Heart left ventricle (tissue), 16 donors: ENCODE measurements at regions not wholly inside any gene's neighbourhood (a gene's known extent, or its start where the extent isn't known, plus 50 kb on each side); places are given as distances from the start of the nearest gene placed in this dataset.
A peak's percentile ranks its signal among the peaks of the same experiment; 100 is the strongest.

Source experiments
- ATAC-seq, 4 donors: fragments of 200-7000 bp; cut with Tn5 transposase; one replicate each; pipeline ENCODE4 v1.9.1; 2020 to 2022; ENCODE audit warnings: moderate library complexity in 4 of 4, mild to moderate bottlenecking in 3 of 4, moderate number of reproducible peaks in 1 of 4
- DNase-seq, 5 donors: peaks; one replicate each; pipeline ENCODE4 v3.0.0-alpha.2; 2020
- H3K27ac ChIP-seq, 12 donors: fragments of 200-600 bp; sonication (generic) in 4 of 12; one replicate each; pipeline versions ENCODE4 v1.5.0 to v1.8.0; 2016 to 2022; ENCODE audit warnings: mild to moderate bottlenecking in 2 of 12
- H3K27me3 ChIP-seq, 9 donors: fragments of 200-600 bp; sonication (generic) in 2 of 9; one replicate each; pipeline versions ENCODE4 v1.5.1 to v1.8.0; 2016 to 2022; ENCODE audit warnings: mild to moderate bottlenecking in 3 of 9
- H3K36me3 ChIP-seq, 9 donors: fragments of 200-600 bp; sonication (generic) in 2 of 9; one replicate each; pipeline versions ENCODE4 v1.5.0 to v1.8.0; 2018 to 2022; ENCODE audit warnings: mild to moderate bottlenecking in 2 of 9
- H3K4me1 ChIP-seq, 12 donors: fragments of 200-600 bp; sonication (generic) in 4 of 12; one replicate each; pipeline versions ENCODE4 v1.5.0 to v1.8.0; 2016 to 2022; ENCODE audit warnings: mild to moderate bottlenecking in 3 of 12
- H3K4me3 ChIP-seq, 12 donors: fragments of 200-600 bp; sonication (generic) in 4 of 12; one replicate each; pipeline versions ENCODE4 v1.5.0 to v1.8.0; 2017 to 2022; ENCODE audit warnings: mild to moderate bottlenecking in 9 of 12, moderate library complexity in 4 of 12
- H3K9me3 ChIP-seq, 12 donors: fragments of 200-600 bp; sonication (generic) in 4 of 12; one replicate each; pipeline versions ENCODE4 v1.5.0 to v1.8.0; 2016 to 2022; ENCODE audit warnings: mild to moderate bottlenecking in 1 of 12
- CTCF ChIP-seq, 12 donors: fragments of 200-600 bp; sonication (generic) in 4 of 12; IDR thresholded peaks; one replicate each; pipeline versions ENCODE4 v1.5.0 to v1.8.0; 2018 to 2022; ENCODE audit warnings: antibody characterized with exemption in 12 of 12, mild to moderate bottlenecking in 5 of 12
- POLR2A ChIP-seq, 2 donors: fragments of 450-650 bp; IDR thresholded peaks; one replicate each; pipeline ENCODE4 v1.6.1; 2017; ENCODE audit warnings: antibody characterized with exemption in 2 of 2, mild to moderate bottlenecking in 2 of 2, moderate library complexity in 2 of 2
- WGBS, 4 donors: extraction: QIAGEN DNeasy Blood & Tissue Kit in 2 of 4; methylation state at CpG; one replicate each; pipeline versions ENCODE4 v1.1.5 to v1.1.7; 2013 to 2018; 5-methylcytosine and 5-hydroxymethylcytosine counted together
- intact Hi-C, 10 donors: fragments of 100-400 bp; cut with DNase I; formaldehyde crosslinking; loops; one replicate each; pipeline versions ENCODE4 v1.11.1 to v1.14.2; 2022
- donor health status: ischemic (EF 13 %, LVEDD 7.1; RV severe dilation, severe dysfunction).
- donor health status: healthy with polysubstance abuse.
- donor health status: DM: no; HTN: yes; CAD: no.
- donor health status: DM: no; HTN: no; CAD: no.
- donor health status: ischemic (EF 25% LVEDD 6.9; RV normal size, moderate dysfunction).
- donor health status: ischemic (EF 25% LVEDD 5.7; RV mildly dilated, moderate dysfunction).
- donor health status: healthy.
- donor health status: DM: yes; HTN: yes; CAD: no.
- donor health status: ischemic (EF 35%, LVEDD 5.7; RV mildly dilated, moderate dysfunction).
- donor health status: nonischemic (EF 11% LVEDD 7.7; RV severe dilation, severe dysfunction).
- donor health status: DM: yes; HTN: yes; CAD: no.
- donor health status: PGD.
- donor health status: ischemic (EF 29% LVEDD 5.4; RV normal size, mild dysfunction).
- donor health status: nonischemic (EF 23%, LVEDD 6.1; RV moderate dilation, normal function).

- no peak for TF ChIP-seq POLR2A (IDR thresholded peaks at IDR 0.05)
- H3K4me3 ChIP-seq, result peak overlapping the region in 7 of 12 donors; percentile 4 to 53 (median 38)
- peaks cover 0 to 72% (median 31%) of the 10 kb centered on the region in 12 donors for H3K4me1 ChIP-seq
- peak; percentile 17 to 62 (median 56) for ATAC-seq
- H3K36me3 ChIP-seq, result no peaks in the 10 kb centered on the region
- DNase-seq, result peak in 1 of 5 donors; percentile 26
- 46 to 52% (median 49%) methylated on average over 8 of the region's 8 CpGs for WGBS, 4 donors
- H3K27me3 ChIP-seq, result no peaks in the 10 kb centered on the region
- intact Hi-C loops, result loop anchor here in 8 of 10 donors (5.0 to 10.0 kb wide), 9 partner anchors 76 to 479 kb away; partner anchors contain the start of gene CELF2 (in 2 of the 8)
- peaks cover 0 to under 1% (median 0%) of the 10 kb centered on the region in 12 donors for H3K9me3 ChIP-seq
- H3K27ac ChIP-seq, result peak overlapping the region; percentile 58 to 91 (median 81)
Measured at GRCh38 chr10:10796061-10796773, 221.5 kb upstream of the CELF2 start.

GRCh38 chr10:10796774-10797415, 220.8 kb upstream of the CELF2 start:
- peaks cover 0 to 69% (median 31%) of the 10 kb centered on the region in 12 donors for H3K4me1 ChIP-seq
- no peaks in the 10 kb centered on the region for H3K27me3 ChIP-seq
- TF ChIP-seq CTCF (IDR thresholded peaks at IDR 0.05) (no peak), POLR2A (IDR thresholded peaks at IDR 0.05) (no peak)
- H3K4me3 ChIP-seq, result peak overlapping the region in 7 of 12 donors; percentile 4 to 53 (median 38)
- 26 to 38% (median 33%) methylated on average over 6 of the region's 6 CpGs for WGBS, 4 donors
- ATAC-seq (peak; percentile 13 to 33 (median 22)), DNase-seq (no peak)
- peaks cover 0 to 8% (median 0%) of the 10 kb centered on the region in 12 donors for H3K9me3 ChIP-seq
- intact Hi-C loops, result loop anchor here in 8 of 10 donors (5.0 to 10.0 kb wide), 9 partner anchors 75 to 478 kb away; partner anchors contain the start of gene CELF2 (in 2 of the 8)
- H3K27ac ChIP-seq, result peak overlapping the region; percentile 58 to 91 (median 81)
- H3K36me3 ChIP-seq, result no peaks in the 10 kb centered on the region

GRCh38 chr10:10797513-10797912, 220.2 kb upstream of the CELF2 start:
- intact Hi-C loops, result loop anchor here in 8 of 10 donors (5.0 to 10.0 kb wide), 9 partner anchors 75 to 477 kb away; partner anchors contain the start of gene CELF2 (in 2 of the 8)
- H3K9me3 ChIP-seq, result peaks cover 0 to 13% (median 0%) of the 10 kb centered on the region in 12 donors
- TF ChIP-seq POLR2A (IDR thresholded peaks at IDR 0.05) (no peak), CTCF (IDR thresholded peaks at IDR 0.05) (no peak)
- ATAC-seq, result peak; percentile 27 to 48 (median 37)
- no peaks in the 10 kb centered on the region for H3K27me3 ChIP-seq
- peaks cover 0 to 66% (median 27%) of the 10 kb centered on the region in 12 donors for H3K4me1 ChIP-seq
- WGBS, 4 donors, result 47 to 58% (median 52%) methylated on average over 8 of the region's 8 CpGs
- DNase-seq, result peak in 1 of 5 donors; percentile 32
- peak overlapping the region in 7 of 12 donors; percentile 4 to 53 (median 38) for H3K4me3 ChIP-seq
- H3K36me3 ChIP-seq, result no peaks in the 10 kb centered on the region
- peak overlapping the region; percentile 67 to 91 (median 81) for H3K27ac ChIP-seq

- H3K27me3 ChIP-seq, result no peaks in the 10 kb centered on the region
- DNase-seq (peak in 1 of 5 donors; percentile 26), ATAC-seq (peak; percentile 37 to 69 (median 50))
- peak overlapping the region in 11 of 12 donors; percentile 6 to 53 (median 34) for H3K4me3 ChIP-seq
- peaks cover 0 to 65% (median 30%) of the 10 kb centered on the region in 12 donors for H3K4me1 ChIP-seq
- 43 to 54% (median 52%) methylated on average over 20 of the region's 20 CpGs for WGBS, 4 donors
- TF ChIP-seq POLR2A (IDR thresholded peaks at IDR 0.05), result no peak
- peak in 2 of 12 donors; percentile 5 to 19 for TF ChIP-seq CTCF (IDR thresholded peaks at IDR 0.05)
- peak overlapping the region; percentile 67 to 91 (median 81) for H3K27ac ChIP-seq
- intact Hi-C loops, result loop anchor here in 8 of 10 donors (5.0 to 10.0 kb wide), 9 partner anchors 74 to 477 kb away; partner anchors contain the start of gene CELF2 (in 2 of the 8)
- peaks cover 0 to 13% (median 0%) of the 10 kb centered on the region in 12 donors for H3K9me3 ChIP-seq
- H3K36me3 ChIP-seq, result no peaks in the 10 kb centered on the region
Measured at GRCh38 chr10:10798102-10798863, 219.4 kb upstream of the CELF2 start.
